Effector CD8-positive, alpha-beta T cell (primary cell): ENCODE measurements at regions not wholly inside any gene's neighbourhood (a gene's known extent, or its start where the extent isn't known, plus 50 kb on each side); places are given as distances from the start of the nearest gene placed in this dataset.
"Not testable (repeated sequence)": the region's sequence is repeated elsewhere in the genome, so short reads cannot be mapped to it uniquely, and the experiment has no call there.

ENCODE experiments used
- DNase-seq: peaks from one replicate; lab custom pipeline; 2025; lab: John Stamatoyannopoulos, UW

- DNase-seq = no peak
Observed at GRCh38 chr3:72660270-72661114, 187.8 kb downstream of the SHQ1 start.

DNA sequence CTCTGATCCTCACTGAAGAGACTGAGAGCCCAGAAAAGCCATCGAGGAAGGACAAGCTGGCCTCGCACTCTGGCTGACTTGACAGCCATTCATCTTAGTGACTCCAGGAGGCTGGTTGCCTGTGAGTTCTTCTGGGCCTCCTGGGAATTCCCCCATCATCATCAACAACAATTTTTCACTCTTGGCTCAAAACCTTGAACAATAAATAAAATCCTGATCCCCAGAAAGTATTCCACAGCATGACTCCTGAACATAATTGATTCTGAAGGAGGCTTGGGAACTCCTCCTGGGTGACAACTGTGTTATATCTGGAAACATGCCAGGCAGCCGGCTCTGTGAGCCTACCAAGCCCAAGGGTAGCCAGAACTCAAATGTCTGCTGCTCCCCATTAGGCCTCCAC is 188.6 kb downstream of the SHQ1 start:
- DNase-seq = no peak

DNA sequence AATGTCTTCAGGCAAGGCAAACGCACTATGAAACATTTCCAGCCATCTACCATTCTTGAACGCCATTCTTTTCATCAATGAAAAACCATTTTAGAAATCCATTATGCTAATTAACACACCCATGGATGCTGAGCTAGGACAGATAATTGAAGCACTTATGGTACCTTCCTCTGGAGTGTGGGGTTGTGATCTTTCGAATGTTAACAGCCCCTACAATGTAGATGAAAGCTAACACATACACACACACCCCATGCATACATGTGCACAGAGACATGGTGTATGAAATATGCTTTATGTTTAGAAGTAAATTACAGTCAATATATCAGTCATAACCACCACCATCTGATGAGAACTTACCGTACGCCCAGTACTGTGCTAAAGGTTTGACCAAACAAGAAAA is 189.1 kb downstream of the SHQ1 start:
- DNase-seq = no peak

DNA sequence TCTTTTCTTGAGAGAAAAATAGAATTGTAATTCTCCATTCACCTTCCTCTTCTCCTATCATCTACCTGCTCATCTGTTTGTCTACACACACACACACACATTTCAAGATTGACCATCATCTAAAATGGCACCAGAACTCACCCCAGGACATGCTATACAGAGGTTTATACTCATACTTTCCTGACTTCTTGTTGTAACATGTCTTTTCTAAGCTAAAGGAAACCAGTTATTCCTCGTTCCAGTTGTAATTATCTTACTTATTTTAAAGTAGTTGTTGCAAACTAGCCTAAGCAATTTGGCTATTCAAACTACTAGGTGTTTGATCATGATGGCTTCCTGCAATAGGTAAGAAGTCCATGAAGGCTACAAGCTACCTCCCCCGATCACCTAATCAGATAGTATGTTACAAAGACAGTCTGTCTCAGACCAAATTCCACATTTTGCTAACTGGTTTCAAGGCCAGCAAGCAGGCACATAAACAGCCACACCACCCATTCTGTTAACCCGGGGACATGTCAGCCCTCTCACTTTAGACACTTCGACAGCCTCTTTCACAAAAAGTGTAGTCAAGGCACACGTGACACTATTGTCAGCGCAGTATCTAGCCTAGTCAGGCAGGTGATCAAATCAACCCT is 189.7 kb downstream of the SHQ1 start:
- no peak for DNase-seq

- peak; percentile 21 for DNase-seq
Observed at GRCh38 chr3:72657666-72658065, 190.6 kb downstream of the SHQ1 start.

DNA sequence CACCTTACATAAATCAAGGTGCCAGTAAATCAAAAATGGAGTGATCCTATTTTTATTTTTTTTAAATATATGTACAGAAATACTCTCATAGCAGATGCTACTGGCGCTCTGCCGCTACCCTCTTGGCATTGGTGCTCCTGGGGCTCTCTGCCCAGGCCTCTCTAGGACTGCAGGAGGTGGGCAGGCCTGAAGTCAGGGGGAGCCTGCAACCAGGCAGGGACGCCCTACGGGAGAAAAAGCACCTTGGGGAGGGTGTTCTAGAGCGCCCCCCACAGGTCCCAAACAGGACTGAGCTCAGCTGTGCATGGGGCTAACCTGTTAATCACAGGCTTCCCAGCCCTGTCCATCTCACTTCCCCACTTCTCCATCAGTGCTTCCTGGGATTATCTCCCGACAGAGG is 192.5 kb downstream of the SHQ1 start:
- no peak for DNase-seq

- no peak for DNase-seq
Observed at GRCh38 chr3:72655131-72655551, 193.1 kb downstream of the SHQ1 start.

DNA sequence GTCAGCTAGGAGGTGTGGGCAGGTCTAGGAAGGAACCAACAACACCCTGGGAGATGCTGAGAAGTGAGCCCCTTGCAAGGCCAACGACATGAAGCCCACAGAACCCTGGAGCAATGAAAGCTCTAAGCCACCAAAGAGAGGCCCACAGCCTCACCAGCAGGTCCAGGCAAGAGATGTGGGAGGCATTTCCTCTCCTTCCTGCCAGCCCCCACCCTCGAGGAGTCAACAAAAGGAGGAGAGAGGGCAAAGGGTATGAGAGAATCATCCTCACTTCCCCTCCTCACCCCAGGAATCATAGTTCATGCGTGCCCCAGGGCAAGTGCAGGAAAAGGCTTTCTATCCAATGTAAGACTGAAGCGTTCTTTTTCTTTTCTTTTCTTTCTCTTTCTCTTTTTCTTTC is 195.8 kb downstream of the SHQ1 start:
- no peak for DNase-seq

GRCh38 chr3:72651498-72651897 is 196.7 kb downstream of the SHQ1 start:
- DNase-seq = no peak

DNA sequence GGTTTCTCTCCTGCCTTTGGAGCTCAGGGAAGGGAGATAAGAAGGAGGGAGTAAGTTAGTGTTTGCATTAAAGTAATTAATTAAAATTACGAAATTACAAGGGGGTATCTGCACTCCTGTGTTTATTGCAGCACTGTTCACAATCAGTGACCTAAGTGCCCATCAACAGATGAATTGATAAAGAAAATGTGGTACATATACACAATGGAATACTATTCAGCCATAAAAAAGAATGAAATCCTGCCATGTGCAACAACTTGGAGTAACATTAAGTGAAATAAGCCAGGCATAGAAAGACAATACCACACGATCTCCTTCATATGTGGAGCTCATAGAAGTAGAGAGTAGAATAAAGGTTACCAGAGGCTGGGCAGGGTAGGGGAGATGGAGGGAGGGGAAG is 202.0 kb downstream of the SHQ1 start:
- no peak for DNase-seq

GRCh38 chr3:72643635-72644034 is 204.6 kb downstream of the SHQ1 start:
- not testable (repeated sequence) for DNase-seq

- no peak for DNase-seq
Observed at GRCh38 chr3:72641684-72642083, 206.6 kb downstream of the SHQ1 start.

DNA sequence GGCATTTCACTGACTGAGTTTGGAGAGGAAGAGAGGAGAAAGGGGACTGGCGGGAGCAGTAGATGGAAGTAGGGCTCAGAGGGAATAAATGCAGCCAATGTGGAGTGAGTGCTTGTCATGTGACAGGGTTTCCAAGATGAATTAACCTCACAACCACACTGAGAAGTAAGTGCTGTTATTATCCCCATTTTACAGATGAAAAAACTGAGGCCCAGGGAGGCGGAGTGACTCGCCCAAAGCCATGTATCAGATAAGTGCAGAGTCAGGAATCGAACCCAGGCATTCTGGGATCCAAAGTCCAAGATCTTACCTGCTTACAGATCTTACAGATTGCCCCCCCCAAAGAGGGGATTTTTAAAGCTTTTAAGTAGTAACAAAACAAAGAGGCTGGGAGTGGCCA is 207.2 kb downstream of the SHQ1 start:
- no peak for DNase-seq

GRCh38 chr3:72636969-72637597 is 211.2 kb downstream of the SHQ1 start:
- DNase-seq = no peak

GRCh38 chr3:72635551-72635950 is 212.7 kb downstream of the SHQ1 start:
- no peak for DNase-seq

GRCh38 chr3:72634128-72634527 is 214.1 kb downstream of the SHQ1 start:
- no peak for DNase-seq

- DNase-seq = no peak
Observed at GRCh38 chr3:72633534-72633933, 214.7 kb downstream of the SHQ1 start.

GRCh38 chr3:72633121-72633520 is 215.1 kb downstream of the SHQ1 start:
- no peak for DNase-seq

DNA sequence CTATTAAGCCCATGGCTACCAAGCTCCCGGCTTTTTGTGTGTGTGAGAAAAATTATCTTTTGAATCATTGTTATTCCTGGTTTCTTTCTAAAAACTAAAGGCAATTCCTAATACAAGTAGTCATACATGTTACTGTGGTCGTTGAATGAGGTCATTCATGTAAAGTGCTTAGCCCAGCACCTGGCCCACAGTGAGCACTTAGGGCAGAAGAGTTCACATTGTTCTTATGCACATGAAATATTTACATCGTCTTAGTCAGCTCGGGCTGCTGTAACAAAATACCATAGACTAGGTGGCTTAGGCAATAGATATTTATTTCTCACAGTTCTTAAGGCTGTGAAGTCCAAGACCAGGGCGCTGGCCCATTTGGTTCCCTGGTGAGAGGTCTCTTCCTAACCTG is 216.1 kb downstream of the SHQ1 start:
- DNase-seq = no peak

DNA sequence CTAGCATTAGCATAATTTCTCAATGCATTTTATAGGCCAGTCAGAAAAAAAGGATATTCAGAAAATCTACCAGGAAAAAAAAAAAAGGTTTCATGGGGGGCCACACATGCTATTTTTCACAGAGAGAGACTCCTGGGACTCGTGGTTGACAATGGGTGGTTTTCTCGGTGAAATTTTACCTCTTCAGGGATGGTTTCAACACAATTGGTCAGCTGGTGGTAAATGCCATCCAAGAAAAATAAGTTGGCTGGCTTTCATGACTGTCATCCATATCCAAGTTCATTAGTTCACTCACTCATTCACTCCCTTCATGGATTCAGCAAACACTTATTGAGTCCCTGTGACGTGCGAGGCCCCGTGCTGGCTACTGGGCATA is 217.3 kb downstream of the SHQ1 start:
- no peak for DNase-seq

DNA sequence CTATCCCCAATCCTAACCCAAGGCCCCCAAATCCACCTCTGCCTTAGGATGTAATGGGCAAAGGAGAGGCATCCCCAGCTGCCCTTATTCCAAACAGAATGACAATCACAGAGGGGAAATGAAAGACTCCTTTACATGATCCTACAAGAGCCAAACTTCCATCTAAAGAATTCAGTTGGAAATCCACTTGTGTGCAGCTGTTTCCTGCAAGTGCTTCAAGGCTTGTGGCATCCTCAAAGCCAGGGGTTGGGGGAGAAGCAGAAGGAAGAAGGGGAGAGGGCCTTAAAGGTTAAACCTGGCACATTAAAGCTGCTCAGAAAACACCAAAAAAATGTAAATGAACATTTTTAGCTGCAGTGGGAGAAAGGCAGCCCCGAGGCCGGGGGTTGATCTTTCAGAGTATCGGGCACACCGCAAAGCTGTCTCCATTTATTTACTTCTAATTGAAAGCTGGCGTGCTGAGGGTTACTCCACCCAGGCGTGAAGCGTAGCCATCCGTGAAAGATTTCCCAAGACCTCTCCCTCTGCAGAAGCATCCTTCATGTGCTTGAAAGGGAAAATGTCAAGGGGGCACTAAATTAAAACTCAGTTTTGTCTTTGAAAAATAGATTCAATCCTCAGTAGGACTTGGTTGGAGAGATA is 217.8 kb downstream of the SHQ1 start:
- no peak for DNase-seq

DNA sequence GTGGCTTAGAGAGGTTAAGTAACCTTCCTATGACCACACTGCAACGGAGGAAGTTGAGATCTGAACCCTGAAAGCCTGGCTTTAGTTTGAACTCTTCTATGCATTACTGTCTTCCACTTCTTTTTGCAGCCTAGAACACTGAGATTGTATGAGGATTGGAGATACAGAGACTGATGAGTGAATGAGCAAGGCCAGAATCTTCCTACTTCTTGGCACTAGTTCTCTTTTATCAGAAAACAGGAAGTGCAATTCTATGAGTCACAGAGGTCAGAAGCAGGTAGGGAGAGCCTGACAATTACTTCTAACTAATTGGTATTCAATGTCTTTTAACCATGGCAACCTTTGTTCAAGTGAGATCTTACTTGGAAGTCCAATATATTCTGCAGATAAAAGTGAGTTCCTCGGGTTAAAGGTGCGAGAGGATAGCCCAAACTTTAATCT is 219.0 kb downstream of the SHQ1 start:
- DNase-seq = no peak

DNA sequence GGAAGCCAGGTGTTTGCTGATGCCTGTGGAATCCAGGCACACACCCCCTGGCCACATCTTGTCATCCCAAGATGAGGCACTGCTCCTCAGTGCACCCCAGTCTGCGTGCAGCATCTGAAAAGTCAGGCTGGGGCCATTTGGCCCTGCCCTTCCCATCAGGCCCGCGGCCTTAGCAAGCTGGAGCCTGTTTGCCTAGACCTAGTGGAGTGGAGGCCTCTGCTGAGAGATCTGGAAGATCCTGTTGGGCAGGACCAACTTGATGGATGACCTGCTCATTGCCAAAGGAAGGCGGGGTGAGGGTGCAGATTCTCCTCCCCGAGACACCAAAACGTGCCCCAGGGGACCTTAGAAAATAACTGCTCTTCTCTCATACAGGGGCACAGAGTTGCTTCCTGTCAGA is 220.2 kb downstream of the SHQ1 start:
- DNase-seq = no peak
